ENCODE measurements at regions not wholly inside any gene's neighbourhood (a gene's known extent, or its start where the extent isn't known, plus 50 kb on each side); places are given as distances from the start of the nearest gene placed in this dataset.
"Not testable (repeated sequence)": the region's sequence is repeated elsewhere in the genome, so short reads cannot be mapped to it uniquely, and the experiment has no call there.

- DNase-seq = no peak
These were observed 117.3 kb upstream of the NKX1-1 start for GRCh38 chr4:1523506-1523905.

- no peak for DNase-seq
These were observed 116.8 kb upstream of the NKX1-1 start for GRCh38 chr4:1523033-1523432.

GRCh38 chr4:1522606-1523005 is 116.4 kb upstream of the NKX1-1 start:
- DNase-seq = no peak

- DNase-seq = no peak
These were observed 115.6 kb upstream of the NKX1-1 start for GRCh38 chr4:1521821-1522361.

GRCh38 chr4:1520795-1521576 is 114.7 kb upstream of the NKX1-1 start:
- DNase-seq = not testable (repeated sequence)

GRCh38 chr4:1519787-1520661 is 113.8 kb upstream of the NKX1-1 start:
- DNase-seq = no peak

GRCh38 chr4:1518997-1519700 is 112.9 kb upstream of the NKX1-1 start:
- no peak for DNase-seq

- DNase-seq = no peak
These were observed 111.6 kb upstream of the NKX1-1 start for GRCh38 chr4:1517592-1518411.

- no peak for DNase-seq
These were observed 110.7 kb upstream of the NKX1-1 start for GRCh38 chr4:1516881-1517480.

GRCh38 chr4:1516261-1516660 is 110.0 kb upstream of the NKX1-1 start:
- no peak for DNase-seq

- DNase-seq = no peak
These were observed 109.5 kb upstream of the NKX1-1 start for GRCh38 chr4:1515763-1516162.

- no peak for DNase-seq
These were observed 108.9 kb upstream of the NKX1-1 start for GRCh38 chr4:1515156-1515555.

GRCh38 chr4:1514612-1515011 is 108.4 kb upstream of the NKX1-1 start:
- DNase-seq = no peak

GRCh38 chr4:1513936-1514483 is 107.8 kb upstream of the NKX1-1 start:
- no peak for DNase-seq

GRCh38 chr4:1512738-1513660 is 106.8 kb upstream of the NKX1-1 start:
- DNase-seq = no peak

- no peak for DNase-seq
These were observed 106.0 kb upstream of the NKX1-1 start for GRCh38 chr4:1512051-1512737.

- DNase-seq = no peak
These were observed 105.3 kb upstream of the NKX1-1 start for GRCh38 chr4:1511441-1512041.

GRCh38 chr4:1510931-1511330 is 104.7 kb upstream of the NKX1-1 start:
- no peak for DNase-seq

GRCh38 chr4:1509366-1509765 is 103.1 kb upstream of the NKX1-1 start:
- no peak for DNase-seq
